ENCODE measurements at regions not wholly inside any gene's neighbourhood (a gene's known extent, or its start where the extent isn't known, plus 50 kb on each side); places are given as distances from the start of the nearest gene placed in this dataset.

GRCh38 chr2:83784947-83785346 is 674.1 kb downstream of the SUCLG1 start:
- TF ChIP-seq POLR2A (IDR thresholded peaks at IDR 0.05; ENCODE audit: low read length) (no peak), GATA1 (IDR thresholded peaks at IDR 0.05; ENCODE audit: low read depth, low read length) (no peak)
